HG02678 (cell line): ENCODE measurements at regions not wholly inside any gene's neighbourhood (a gene's known extent, or its start where the extent isn't known, plus 50 kb on each side); places are given as distances from the start of the nearest gene placed in this dataset.

Source experiments
- ATAC-seq: cut with Tn5 transposase; IDR thresholded peaks from one replicate; pipeline ENCODE4 v1.9.1; 2021; ENCODE audit warnings: mild to moderate bottlenecking, moderate library complexity; ENCODE audit not compliant: unreplicated experiment

DNA sequence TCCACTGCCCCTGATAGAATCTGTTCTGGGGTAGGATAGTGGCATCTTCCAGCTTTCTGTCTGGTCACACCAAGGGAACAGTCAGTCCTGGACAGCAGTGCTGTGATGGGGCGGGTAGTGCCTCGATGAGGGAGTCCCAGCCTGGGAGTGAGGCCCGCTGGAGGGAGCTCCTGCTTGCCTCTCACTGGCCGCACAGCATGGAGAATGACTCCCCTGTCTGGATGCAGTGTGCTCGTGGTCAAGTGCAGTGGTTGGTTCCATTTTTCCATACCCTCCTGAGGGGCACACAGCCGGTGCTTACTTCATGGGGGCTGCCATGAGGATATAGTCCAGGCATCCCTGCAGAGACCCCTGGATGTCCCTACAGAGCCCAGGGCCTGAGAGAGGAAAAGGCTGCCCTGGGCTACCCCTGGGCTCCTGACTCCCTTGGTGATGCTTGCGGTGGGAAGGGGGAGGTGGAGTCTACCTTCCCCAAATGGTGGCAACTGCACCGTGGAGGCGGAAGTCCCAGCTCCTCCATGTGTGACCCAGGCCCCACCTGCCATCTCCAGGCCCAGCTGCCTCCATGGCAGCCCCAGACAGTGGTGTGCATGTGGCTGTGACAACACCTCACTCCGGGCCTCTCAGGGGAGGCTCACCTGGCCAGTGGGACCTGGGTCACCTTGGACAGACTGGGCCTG is 212.5 kb downstream of the GLI2 start:
- ATAC-seq = no peak

DNA sequence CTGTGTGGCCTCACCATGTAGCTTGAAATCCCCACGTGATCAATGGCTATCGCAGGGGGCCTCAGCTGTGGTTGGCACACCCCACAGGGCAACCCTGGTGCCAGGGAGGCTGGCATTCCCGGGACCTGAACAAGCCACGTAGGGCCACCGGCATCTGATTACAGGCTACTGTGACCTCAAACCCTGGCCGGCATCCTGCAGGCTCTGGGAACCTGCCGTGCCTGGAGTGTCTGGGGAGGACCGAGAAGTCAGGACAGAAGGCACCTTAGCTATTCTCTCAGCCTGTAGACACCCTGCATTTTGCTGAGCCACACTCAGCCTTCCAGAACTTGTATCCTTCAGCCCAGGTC is 213.0 kb downstream of the GLI2 start:
- ATAC-seq = no peak

DNA sequence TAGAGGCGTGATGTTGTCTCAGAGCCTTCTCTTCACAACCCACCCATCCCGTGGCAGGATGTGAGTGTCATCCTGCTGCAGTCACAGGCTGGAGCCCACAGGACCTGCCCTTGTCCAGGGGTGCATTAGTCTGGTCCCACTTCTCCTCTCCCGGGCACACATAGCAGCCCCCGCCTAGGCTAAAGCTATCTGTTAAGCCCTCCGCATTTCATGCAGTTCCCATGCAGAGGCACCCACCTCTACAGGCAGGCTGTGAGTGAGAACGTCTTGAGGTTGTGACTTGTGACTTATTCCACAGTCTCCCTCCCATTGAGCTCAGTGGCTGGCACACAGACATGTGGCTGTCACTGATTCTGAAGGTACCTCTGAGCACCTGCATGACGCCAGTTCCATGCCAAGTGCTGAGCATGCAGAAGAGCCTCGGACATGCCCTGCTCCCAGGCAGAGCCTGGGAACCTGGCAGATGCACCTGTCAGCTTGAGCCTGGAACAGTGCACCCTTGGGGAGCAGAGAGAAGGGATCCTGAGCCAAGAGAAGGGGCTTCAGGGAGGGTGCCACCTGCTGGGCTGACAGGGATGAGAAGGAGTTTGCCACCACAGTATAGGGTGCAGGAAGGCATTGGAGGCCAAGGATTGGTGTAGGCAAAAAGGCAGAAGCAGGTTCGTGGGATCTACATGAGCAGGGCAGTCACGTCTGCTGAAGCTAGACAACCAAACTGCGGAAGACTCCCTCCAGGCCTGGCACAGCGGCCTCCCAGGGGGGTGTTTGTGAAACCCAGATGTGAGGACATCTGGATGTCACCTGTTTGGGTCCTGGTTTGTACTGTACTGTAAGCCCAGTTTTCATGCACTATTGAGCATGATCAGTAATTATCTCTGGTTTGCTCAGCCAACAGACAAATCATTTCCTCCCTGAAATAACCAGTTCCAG is 213.6 kb downstream of the GLI2 start:
- no peak for ATAC-seq

DNA sequence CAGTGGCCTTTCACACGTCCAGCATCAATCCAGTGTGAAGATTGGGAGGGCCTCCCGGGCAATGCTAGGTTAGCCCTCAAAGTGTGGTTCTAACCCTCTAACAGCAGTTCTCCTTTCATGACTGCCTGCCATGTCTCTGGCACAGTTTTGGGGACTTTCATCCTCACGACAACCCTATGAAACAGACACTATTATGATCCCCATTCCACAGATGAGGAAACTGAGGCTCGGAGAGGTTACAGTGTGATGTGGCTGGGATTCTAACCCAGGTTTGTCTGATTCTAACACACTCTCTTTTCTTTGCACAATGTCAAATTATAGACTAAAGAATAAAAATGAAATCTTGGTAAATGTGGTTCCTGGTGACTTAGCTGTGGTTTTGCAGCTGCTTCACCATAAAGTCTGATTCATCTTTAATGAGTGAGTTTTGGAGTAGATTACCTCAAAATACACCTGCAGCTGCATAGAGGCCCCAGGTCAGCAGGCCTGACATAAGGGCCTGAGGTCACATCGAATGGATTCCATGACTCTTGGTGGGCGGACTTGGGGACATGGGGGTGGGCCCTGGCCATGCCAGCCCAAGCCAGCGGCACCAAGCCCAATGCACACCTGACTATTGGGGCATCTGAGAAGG is 214.4 kb downstream of the GLI2 start:
- ATAC-seq = no peak

DNA sequence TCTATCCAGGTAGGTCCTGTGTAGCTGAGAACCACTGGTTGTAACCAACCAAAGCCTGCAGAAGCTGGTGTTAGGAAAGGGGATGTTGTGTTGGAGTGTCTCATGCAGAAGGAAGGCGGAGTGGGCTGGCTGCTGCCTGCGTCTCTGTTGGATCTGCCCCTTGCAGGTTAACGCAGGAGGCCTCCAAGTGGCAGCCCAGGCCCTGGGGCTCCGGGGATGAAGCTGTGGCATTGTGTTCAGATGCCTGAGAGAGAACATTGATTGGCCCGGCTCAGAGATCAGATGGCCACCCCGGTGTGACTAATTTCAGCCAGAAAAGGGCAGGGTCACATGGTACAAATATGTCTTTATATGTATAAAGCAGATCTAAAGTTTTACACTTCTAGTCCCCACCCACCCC is 216.0 kb downstream of the GLI2 start:
- ATAC-seq = no peak

DNA sequence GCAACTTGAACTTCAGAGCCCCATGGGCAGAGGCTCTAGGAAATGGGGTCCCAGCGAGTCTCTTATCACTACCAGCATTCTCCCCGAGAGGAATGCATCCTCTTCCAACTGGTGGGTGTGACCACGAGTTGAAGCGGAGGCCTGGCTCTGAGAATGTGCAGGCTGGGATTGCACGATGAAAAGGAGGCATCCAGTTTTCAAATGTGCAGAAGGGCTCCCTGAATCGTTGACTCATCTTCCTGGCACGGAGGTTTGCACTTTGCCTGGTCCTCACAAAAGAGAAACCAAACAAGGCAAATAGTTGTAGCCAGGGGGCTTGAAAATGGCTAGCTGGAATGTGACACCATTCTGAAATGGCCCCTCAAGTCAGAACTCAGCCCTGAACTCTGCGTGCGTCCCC is 216.7 kb downstream of the GLI2 start:
- ATAC-seq = no peak

DNA sequence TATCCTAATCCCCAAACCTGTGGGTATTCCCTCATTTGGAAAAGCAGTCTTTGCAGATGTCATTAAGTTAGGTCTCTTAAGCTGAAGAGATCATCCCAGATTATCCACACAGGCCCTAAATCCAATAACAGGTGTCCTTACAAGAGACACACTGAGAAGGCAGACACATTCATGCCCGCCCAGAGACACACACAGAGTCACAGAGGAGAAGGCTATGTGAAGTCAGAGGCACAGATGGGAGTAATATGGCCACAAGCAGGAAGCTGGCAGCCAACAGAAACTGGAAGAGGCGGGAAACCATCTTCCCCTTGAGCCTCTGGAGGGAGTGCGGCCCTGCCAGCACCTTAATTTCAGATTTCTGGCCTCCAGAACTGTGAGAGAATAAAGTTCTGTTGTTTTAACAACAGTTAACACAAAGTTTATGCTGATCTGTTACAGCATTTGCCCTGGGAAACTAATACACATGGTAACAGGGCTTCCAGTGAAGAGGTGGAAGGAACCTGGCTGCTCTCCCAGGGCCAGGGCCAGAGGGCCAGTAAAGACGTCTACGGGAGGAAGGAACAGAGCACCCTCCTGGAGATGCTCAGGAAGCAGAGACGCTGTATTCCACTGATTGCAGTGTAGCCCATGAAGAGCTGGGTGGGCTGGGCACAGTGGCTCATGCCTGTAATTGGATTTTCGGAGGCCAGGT is 217.5 kb downstream of the GLI2 start:
- no peak for ATAC-seq

DNA sequence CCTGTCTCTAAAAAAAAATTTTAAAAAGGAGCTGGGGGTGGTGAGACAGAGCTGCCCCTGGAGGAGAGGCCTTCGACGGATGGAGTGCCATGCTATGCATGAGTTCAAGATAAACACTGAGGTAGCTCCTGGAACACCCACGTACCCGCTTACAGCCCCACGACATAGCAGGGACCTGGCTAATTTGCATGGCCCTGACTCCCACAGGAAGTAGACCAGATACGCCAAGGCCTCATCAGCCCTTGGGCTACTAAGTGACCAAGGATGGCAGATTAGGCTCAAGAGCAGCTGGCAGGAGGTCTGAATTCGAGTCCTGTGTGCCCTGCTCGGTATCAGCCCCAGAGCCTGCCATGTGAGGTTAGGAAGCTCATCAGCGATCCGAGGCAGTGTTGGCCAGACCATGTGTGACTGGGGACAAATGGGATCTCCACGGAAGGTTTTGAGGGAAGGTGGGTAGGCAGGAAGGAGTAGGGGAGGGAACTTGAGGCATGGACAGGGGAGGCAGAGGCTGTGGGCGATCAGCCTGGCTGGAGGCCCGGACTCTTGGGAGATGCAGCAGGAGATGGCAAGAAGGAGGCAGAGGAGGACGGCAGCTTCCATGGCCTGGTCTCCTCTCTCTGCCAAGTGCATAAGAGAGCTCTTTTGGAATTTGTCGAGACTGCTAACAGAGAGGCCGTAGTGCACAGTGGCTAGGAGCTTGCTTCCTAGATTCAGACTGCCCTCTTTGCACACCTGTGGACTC is 218.3 kb downstream of the GLI2 start:
- ATAC-seq = no peak

DNA sequence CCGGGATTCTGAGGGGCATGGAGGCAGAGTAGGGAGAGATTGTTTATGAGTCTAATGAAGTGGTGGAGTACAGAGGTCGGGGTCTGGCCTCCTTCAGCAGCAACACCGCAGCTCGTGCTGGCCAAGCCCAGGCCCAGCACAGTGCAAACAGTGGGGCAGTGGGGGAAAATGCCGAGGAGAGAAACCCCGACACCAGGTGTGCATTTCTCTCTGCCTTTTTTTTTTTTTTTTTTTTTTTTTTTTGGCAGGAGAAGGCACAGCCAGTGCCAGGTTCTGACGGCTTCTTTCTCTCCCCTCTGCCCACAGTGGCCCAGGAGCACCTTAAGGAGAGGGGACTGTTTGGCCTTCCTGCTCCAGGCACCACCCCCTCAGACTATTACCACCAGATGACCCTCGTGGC is 219.3 kb downstream of the GLI2 start:
- ATAC-seq = no peak

DNA sequence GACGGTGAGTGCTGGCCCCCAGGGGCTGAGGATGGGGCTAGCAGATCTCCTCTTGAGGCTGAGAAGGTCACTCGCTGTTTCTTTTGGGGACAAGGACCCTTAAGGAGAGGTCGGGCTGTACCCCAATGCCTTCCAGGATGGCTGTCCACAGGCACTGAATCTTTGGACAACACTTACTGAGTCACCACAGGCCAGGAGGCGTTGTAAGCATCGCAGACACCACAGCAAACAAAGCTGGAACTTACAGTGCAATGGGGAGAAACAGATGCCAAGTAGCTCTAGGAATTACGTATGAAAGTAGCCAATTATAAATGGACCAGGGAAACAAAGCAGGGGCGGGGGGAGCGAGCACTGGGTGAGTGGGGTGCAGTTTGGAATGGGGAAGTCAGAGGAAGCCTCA is 219.8 kb downstream of the GLI2 start:
- no peak for ATAC-seq

DNA sequence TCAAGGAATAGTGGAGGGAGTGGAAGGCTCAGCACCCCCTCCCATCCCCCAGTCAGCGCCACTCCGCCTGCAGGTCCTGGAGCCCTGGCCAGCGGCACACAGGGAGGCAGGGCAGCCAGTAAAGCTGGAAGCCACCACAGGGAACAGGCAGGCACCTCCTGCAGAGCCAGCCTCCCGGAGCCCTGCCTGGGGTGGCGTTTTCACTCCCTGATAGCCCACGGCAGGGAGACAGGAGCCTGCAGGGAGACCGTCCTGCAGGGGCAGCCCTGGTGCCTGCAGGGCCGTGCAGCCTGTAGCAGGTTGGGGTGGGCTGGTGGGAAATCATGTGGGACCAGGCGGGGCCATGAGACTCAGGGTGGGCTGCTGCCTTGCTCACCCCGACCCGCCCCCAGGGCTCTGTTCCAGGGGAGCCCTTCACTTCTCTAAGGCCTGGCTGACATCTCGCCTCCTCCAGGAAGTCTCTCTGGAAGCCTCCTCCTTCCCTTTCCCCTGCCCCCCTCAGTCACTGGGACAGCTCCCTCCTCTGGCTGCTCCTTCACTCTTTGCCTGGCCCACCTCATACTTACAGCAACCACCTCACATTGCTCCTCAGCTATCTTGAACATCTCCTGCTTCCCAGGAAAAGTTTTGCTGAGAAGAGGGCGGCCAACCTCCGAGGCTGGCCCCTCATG is 221.0 kb downstream of the GLI2 start:
- ATAC-seq = no peak

DNA sequence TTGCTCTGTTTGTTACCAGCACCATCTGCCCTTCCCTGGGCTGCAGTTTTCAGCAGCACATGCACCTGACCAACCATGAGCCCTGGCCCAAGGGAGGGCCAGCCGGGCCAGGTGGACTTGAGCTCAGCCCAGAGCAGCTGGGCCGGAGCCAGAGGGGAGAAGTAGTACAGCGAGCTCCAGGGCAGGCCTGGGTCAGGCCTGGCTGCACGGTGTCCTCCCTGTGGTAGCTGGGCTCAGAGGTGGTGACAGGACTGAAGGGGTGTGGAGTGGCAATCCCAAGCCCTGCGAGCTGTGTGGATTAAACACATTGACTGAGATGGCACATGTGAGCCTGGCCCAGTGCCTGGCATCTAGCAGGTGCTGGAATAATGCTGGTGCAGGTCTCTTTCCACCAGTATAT is 222.2 kb downstream of the GLI2 start:
- ATAC-seq = no peak

DNA sequence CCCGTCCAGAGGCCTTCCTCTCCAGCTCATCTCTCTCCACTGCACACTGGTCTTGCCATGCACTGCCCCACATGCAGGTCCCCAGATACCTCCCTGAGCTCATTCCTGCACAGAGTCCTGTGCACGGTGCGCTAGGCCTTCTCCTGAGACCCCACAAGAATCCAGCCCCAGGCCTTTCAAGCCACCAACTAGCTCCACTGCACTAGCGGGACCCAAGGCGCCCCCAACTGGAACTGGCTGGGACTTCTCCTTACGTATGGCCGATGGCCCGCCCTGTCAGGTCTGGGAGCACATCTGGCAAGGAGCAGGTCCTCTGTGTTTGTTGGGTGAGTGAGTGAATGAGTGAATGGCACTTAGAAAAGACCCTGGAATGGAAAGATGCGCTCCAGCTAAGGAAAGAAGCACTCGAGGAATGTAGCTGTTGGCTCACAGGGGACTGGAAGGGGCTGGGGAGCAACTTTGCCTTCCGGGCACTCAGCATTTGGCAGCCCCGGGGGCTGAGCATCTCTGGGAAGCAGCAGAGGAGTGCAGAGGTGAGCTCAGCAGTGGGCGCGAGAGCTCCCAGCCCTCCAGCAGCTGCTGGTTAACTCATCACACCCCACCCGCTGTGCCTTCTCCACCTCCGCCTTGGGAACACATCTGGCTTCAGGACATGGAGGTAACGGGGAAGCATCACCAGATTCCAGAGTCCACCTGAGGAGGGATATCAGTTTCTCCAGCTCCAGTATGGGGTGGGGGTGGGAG is 223.1 kb downstream of the GLI2 start:
- no peak for ATAC-seq

DNA sequence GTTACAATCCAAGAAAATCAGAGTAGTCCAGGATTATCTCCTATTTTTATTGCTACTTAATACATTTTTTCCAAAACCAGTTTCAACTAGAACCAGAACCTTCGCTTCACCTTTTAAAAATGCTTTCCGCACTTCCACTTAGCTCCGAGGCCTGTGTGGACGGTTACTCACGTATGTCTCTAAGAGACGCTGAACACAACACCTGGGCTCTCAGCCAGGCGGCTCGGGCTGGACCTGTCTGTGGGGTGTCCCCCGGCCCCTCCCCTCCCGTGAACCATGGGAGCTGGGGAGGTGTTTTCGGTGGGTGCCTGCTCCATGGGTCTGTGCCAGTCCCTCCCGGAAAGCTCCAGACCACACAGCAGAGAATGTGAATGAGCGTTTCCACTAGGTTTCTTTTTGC is 223.8 kb downstream of the GLI2 start:
- no peak for ATAC-seq

DNA sequence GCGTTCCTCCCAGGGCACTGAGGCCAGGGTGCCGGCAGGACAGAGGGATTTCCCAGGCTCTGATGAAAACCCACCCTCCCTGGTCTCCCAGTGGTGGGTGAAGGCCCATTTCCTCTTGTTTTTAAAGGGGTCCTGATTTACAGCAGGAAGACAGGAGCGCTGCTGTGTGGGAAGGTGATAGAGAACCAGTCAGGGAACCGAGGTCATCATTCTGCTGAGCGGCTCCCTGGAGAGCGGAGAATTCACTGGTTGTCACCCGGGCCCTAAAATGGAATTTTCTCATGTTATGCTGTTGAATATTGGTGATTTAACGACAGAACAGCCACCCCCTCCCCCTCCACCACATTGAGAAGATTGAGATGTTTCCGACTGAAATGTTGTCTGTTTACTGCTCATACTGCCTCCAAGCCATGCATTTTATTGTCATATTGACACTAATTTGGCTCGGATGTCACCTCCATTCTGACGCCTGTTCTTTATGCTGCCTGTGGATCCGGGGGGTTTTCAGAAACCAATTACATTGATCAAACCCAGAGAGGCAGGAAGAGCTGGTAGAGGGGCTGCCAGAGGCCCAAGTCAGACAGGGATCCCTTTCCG is 225.2 kb downstream of the GLI2 start:
- ATAC-seq = no peak

DNA sequence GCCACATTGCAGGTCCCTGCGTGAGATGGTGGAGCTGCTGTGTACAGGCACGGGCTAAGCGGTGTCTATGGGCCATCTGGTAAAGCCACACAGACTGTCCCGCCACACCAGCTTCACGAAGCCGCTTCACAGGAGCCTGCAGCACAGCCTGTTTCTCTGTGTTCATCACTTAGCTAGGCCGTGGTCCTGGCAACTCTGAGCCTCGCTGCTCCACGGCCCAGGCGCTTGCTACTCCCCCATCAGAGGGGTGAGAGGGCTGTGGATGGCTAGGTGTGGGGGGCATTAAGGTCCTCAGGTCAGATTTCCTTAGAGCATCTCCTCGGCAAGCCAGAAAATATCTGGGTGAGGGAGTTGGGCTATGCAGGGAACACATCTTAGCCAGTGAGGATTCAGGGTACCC is 225.7 kb downstream of the GLI2 start:
- no peak for ATAC-seq

DNA sequence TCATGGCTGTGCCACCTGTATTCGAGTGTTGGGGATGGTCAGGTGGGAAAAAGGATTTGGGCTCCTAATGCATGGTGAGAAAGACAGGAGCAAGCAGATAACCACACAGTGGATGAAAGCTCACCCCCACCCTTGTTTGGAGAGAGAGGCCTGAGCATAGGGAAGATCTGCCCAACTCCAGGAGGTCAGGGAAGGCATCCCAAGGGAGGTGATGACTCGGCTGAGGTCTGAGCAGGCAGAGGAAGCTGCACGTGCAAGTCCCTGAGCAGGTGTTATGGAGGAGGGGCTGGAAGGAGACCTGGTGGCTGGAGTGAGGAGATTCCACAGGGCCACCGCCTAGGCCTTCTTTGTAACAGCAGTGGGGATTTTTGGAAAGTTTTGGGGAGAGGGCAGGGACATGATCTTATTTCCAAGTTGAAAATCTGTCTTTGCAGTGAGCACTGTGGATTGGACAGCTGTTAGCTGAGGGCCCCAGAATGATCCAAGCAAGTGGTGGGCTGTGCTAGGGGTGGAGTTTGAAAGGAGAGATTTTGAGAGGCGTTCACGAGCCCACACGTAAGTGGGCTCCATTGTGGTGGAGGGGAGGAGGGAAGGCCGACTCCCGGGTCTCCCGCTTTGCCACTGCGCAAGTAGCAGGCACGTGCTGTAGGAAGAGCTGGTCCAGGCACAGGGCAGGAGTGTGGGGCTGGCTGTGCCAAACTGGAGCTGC is 228.5 kb downstream of the GLI2 start:
- no peak for ATAC-seq

DNA sequence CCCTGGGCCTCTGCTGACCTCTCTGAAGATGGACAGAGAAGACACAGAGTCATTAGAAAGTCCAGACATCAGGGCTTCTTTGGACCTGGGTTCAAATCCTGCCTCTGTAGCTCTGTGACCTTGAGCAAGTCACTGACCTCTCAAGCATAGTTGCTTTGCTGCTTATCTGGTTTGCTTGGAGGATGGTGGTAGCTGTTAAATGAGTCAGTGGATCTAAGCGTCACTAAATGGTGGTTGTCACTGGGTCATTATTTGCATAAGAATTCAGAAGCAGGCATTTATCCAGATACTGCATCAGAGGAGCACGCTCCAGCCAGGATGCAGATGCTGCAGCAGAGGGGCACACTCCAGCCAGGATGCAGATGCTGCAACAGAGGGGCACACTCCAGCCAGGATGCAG is 229.2 kb downstream of the GLI2 start:
- ATAC-seq = no peak
